GM23338 (cell line): ENCODE measurements at regions not wholly inside any gene's neighbourhood (a gene's known extent, or its start where the extent isn't known, plus 50 kb on each side); places are given as distances from the start of the nearest gene placed in this dataset.

Source experiments
- CREB1 ChIP-seq: fragments of 250-450 bp; sonication (Bioruptor Pico); IDR thresholded peaks from 2 replicates; pipeline ENCODE4 v1.5.0; 2020; ENCODE audit warnings: low read depth, mild to moderate bottlenecking, moderate library complexity
- EZH2 ChIP-seq: fragments of 200-600 bp; sonication (generic); IDR thresholded peaks from one replicate; pipeline ENCODE4 v1.8.0; 2017; ENCODE audit warnings: antibody characterized with exemption, mild to moderate bottlenecking, low read depth; ENCODE audit not compliant: unreplicated experiment
- EZH2phosphoT487 ChIP-seq: fragments of 200-600 bp; sonication (generic); IDR thresholded peaks from one replicate; pipeline ENCODE4 v1.8.1; 2018; ENCODE audit warnings: antibody characterized with exemption; ENCODE audit not compliant: unreplicated experiment
- JUNB ChIP-seq: IDR thresholded peaks from one replicate; pipeline ENCODE4 v1.6.1; 2016; ENCODE audit warnings: antibody characterized with exemption; ENCODE audit not compliant: unreplicated experiment
- NANOG ChIP-seq: IDR thresholded peaks from 2 replicates; pipeline ENCODE4 v1.6.1; 2016; ENCODE audit warnings: antibody characterized with exemption, borderline replicate concordance
- POLR2AphosphoS5 ChIP-seq: IDR thresholded peaks from 2 replicates; pipeline ENCODE4 v1.6.1; 2016; ENCODE audit warnings: antibody characterized with exemption, low read depth
- STAT1 ChIP-seq: IDR thresholded peaks from one replicate; pipeline ENCODE4 v1.6.1; 2016; ENCODE audit warnings: antibody characterized with exemption; ENCODE audit not compliant: unreplicated experiment
- ZNF114 ChIP-seq: fragments of 250-450 bp; sonication (Bioruptor Pico); IDR thresholded peaks from 2 replicates; pipeline ENCODE4 v1.5.0; 2020; ENCODE audit warnings: mild to moderate bottlenecking, moderate library complexity
- ZNF331 ChIP-seq: fragments of 250-450 bp; sonication (Bioruptor Pico); IDR thresholded peaks from 2 replicates; pipeline ENCODE4 v1.5.0; 2020; ENCODE audit warnings: low read depth, mild to moderate bottlenecking, moderate library complexity
- TF ChIP-seq, protein P1 (sequence below), 2 experiments: fragments of 200-600 bp in 1 of 2; sonication (generic) in 1 of 2; conservative IDR thresholded peaks; 2 replicates each; pipeline versions ENCODE4 v1.5.1 to v1.6.1; 2016 to 2017; ENCODE audit warnings: antibody characterized with exemption in 2 of 2, low read depth in 2 of 2, mild to moderate bottlenecking in 2 of 2, moderate library complexity in 1 of 2
- TF ChIP-seq, protein P2 (sequence below): IDR thresholded peaks from one replicate; pipeline ENCODE4 v1.6.1; 2018; ENCODE audit warnings: antibody characterized with exemption; ENCODE audit not compliant: unreplicated experiment
- TF ChIP-seq, protein P3 (sequence below): IDR thresholded peaks from 2 replicates; pipeline ENCODE4 v1.6.1; 2016; ENCODE audit warnings: antibody characterized with exemption

DNA sequence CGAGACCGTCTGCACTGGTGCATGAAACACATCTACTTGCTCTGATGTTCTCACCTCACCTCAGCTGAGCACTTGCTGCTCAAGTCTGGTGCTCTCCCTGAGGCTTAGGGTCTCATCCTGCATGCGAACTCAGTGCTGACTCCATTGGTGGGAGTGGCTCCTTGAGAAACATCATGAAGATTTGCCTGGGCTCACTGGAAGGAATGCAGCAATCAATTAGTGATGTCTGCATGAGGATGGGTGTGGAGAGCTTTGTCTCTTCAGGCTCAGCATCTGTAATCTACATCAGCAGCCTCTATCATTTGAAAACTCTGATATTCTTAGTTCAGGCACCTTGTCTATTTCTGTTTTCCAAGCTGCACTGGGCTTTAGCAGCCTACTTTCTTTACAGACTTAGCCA is 204.4 kb downstream of the IRF8 start:
- TF ChIP-seq, protein P1, sequence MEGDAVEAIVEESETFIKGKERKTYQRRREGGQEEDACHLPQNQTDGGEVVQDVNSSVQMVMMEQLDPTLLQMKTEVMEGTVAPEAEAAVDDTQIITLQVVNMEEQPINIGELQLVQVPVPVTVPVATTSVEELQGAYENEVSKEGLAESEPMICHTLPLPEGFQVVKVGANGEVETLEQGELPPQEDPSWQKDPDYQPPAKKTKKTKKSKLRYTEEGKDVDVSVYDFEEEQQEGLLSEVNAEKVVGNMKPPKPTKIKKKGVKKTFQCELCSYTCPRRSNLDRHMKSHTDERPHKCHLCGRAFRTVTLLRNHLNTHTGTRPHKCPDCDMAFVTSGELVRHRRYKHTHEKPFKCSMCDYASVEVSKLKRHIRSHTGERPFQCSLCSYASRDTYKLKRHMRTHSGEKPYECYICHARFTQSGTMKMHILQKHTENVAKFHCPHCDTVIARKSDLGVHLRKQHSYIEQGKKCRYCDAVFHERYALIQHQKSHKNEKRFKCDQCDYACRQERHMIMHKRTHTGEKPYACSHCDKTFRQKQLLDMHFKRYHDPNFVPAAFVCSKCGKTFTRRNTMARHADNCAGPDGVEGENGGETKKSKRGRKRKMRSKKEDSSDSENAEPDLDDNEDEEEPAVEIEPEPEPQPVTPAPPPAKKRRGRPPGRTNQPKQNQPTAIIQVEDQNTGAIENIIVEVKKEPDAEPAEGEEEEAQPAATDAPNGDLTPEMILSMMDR (conservative IDR thresholded peaks at IDR 0.05; ENCODE audit: low read depth in 2 of 2) = no peak
- TF ChIP-seq, protein P2, sequence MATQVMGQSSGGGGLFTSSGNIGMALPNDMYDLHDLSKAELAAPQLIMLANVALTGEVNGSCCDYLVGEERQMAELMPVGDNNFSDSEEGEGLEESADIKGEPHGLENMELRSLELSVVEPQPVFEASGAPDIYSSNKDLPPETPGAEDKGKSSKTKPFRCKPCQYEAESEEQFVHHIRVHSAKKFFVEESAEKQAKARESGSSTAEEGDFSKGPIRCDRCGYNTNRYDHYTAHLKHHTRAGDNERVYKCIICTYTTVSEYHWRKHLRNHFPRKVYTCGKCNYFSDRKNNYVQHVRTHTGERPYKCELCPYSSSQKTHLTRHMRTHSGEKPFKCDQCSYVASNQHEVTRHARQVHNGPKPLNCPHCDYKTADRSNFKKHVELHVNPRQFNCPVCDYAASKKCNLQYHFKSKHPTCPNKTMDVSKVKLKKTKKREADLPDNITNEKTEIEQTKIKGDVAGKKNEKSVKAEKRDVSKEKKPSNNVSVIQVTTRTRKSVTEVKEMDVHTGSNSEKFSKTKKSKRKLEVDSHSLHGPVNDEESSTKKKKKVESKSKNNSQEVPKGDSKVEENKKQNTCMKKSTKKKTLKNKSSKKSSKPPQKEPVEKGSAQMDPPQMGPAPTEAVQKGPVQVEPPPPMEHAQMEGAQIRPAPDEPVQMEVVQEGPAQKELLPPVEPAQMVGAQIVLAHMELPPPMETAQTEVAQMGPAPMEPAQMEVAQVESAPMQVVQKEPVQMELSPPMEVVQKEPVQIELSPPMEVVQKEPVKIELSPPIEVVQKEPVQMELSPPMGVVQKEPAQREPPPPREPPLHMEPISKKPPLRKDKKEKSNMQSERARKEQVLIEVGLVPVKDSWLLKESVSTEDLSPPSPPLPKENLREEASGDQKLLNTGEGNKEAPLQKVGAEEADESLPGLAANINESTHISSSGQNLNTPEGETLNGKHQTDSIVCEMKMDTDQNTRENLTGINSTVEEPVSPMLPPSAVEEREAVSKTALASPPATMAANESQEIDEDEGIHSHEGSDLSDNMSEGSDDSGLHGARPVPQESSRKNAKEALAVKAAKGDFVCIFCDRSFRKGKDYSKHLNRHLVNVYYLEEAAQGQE = no peak
- TF ChIP-seq EZH2phosphoT487 = no peak
- no peak for TF ChIP-seq NANOG
- TF ChIP-seq CREB1 (CRISPR knock-in tag) = no peak
- no peak for TF ChIP-seq POLR2AphosphoS5
- no peak for TF ChIP-seq EZH2
- no peak for TF ChIP-seq JUNB
- TF ChIP-seq, protein P3, sequence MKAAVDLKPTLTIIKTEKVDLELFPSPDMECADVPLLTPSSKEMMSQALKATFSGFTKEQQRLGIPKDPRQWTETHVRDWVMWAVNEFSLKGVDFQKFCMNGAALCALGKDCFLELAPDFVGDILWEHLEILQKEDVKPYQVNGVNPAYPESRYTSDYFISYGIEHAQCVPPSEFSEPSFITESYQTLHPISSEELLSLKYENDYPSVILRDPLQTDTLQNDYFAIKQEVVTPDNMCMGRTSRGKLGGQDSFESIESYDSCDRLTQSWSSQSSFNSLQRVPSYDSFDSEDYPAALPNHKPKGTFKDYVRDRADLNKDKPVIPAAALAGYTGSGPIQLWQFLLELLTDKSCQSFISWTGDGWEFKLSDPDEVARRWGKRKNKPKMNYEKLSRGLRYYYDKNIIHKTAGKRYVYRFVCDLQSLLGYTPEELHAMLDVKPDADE = no peak
- no peak for TF ChIP-seq STAT1
- no peak for TF ChIP-seq ZNF331 (CRISPR knock-in tag)
- no peak for TF ChIP-seq ZNF114
